Esophagus muscularis mucosa (tissue), 4 donors: ENCODE measurements at regions not wholly inside any gene's neighbourhood (a gene's known extent, or its start where the extent isn't known, plus 50 kb on each side); places are given as distances from the start of the nearest gene placed in this dataset.

Source experiments
- DNase-seq: peaks from one replicate; pipeline ENCODE4 v3.0.0-alpha.2; 2017; ENCODE audit errors: extremely low spot score
- H3K27ac ChIP-seq, 4 donors: fragments of 200-600 bp; sonication (generic); replicated peaks in 1 of 4; 1 replicate in 3 of 4; 2 replicates in 1 of 4; pipeline ENCODE4 v1.5.1; 2016 to 2019; ENCODE audit warnings: mild to moderate bottlenecking in 1 of 4
- H3K27me3 ChIP-seq, 4 donors: fragments of 200-600 bp; sonication (generic); one replicate each; pipeline versions ENCODE4 v1.5.1 to v1.6.0; 2016 to 2019
- H3K36me3 ChIP-seq, 4 donors: fragments of 200-600 bp; sonication (generic); one replicate each; pipeline ENCODE4 v1.5.1; 2016 to 2019
- H3K4me1 ChIP-seq, 4 donors: fragments of 200-600 bp; sonication (generic); one replicate each; pipeline ENCODE4 v1.5.1; 2016 to 2019
- H3K4me3 ChIP-seq, 4 donors: fragments of 200-600 bp; sonication (generic); 1 replicate in 2 of 4; 2 replicates in 2 of 4; pipeline ENCODE4 v1.5.1; 2016 to 2019; ENCODE audit warnings: mild to moderate bottlenecking in 4 of 4, moderate library complexity in 1 of 4
- H3K9me3 ChIP-seq, 4 donors: fragments of 200-600 bp; sonication (generic); 1 replicate in 3 of 4; 2 replicates in 1 of 4; pipeline ENCODE4 v1.5.1; 2016 to 2019
- CTCF ChIP-seq, 3 experiments: fragments of 200-600 bp in 2 of 3; fragments of 450-650 bp in 1 of 3; sonication (generic) in 2 of 3; IDR thresholded peaks; one replicate each; pipeline ENCODE4 v1.5.1; 2017 to 2019; ENCODE audit warnings: antibody characterized with exemption in 3 of 3, mild to moderate bottlenecking in 2 of 3, moderate library complexity in 1 of 3
- EP300 ChIP-seq: sonication (generic); formaldehyde crosslinking; IDR thresholded peaks from one replicate; pipeline ENCODE4 v1.6.1; 2017; ENCODE audit warnings: antibody characterized with exemption
- POLR2A ChIP-seq: fragments of 450-650 bp; IDR thresholded peaks from one replicate; pipeline ENCODE4 v1.6.1; 2017; ENCODE audit warnings: antibody characterized with exemption, moderate library complexity, mild to moderate bottlenecking, low read depth
- POLR2AphosphoS5 ChIP-seq, 2 donors: sonication (generic); formaldehyde crosslinking; IDR thresholded peaks; one replicate each; pipeline ENCODE4 v1.6.1; 2017; ENCODE audit warnings: antibody characterized with exemption in 2 of 2
- WGBS: methylation state at CpG from one replicate; pipeline ENCODE4 v1.1.5; 2018; 5-methylcytosine and 5-hydroxymethylcytosine counted together
- intact Hi-C: fragments of 100-400 bp; cut with DNase I; formaldehyde crosslinking; loops from one replicate; pipeline ENCODE4 v1.15.1; 2023

- DNase-seq, result no peak
- intact Hi-C loops, result no loop called here
- H3K27ac ChIP-seq, result no peak overlapping the region
- TF ChIP-seq EP300, result no peak
- TF ChIP-seq POLR2AphosphoS5 (IDR thresholded peaks at IDR 0.05), result no peak
- TF ChIP-seq CTCF (IDR thresholded peaks at IDR 0.05), result no peak
- no peaks in the 10 kb centered on the region for H3K4me1 ChIP-seq
- no peaks in the 10 kb centered on the region for H3K9me3 ChIP-seq
- H3K27me3 ChIP-seq, result no peaks in the 10 kb centered on the region
- 85% methylated on average over 6 of the region's 6 CpGs for WGBS
- H3K36me3 ChIP-seq, result no peaks in the 10 kb centered on the region
- H3K4me3 ChIP-seq, result no peak overlapping the region
Observed at GRCh38 chr13:39968646-39969475, 313.4 kb downstream of the COG6 start.

GRCh38 chr13:39970177-39970846 lies 314.9 kb downstream of the COG6 start:
- 82% methylated on average over 6 of the region's 6 CpGs for WGBS
- Histone ChIP-seq H3K4me3 (no peak overlapping the region), H3K36me3 (no peaks in the 10 kb centered on the region), H3K9me3 (no peaks in the 10 kb centered on the region), H3K27ac (no peak overlapping the region), H3K27me3 (no peaks in the 10 kb centered on the region), H3K4me1 (no peaks in the 10 kb centered on the region)
- TF ChIP-seq EP300 (no peak), POLR2A (no peak), POLR2AphosphoS5 (IDR thresholded peaks at IDR 0.05) (no peak), CTCF (IDR thresholded peaks at IDR 0.05) (no peak)
- DNase-seq, result no peak
- intact Hi-C loops, result no loop called here

- H3K4me3 ChIP-seq, result no peak overlapping the region
- H3K27ac ChIP-seq, result no peak overlapping the region
- no peaks in the 10 kb centered on the region for H3K4me1 ChIP-seq
- H3K36me3 ChIP-seq, result no peaks in the 10 kb centered on the region
- H3K27me3 ChIP-seq, result no peaks in the 10 kb centered on the region
- no peak for TF ChIP-seq CTCF (IDR thresholded peaks at IDR 0.05)
- no peak for TF ChIP-seq EP300
- no peak for TF ChIP-seq POLR2A
- no peak for TF ChIP-seq POLR2AphosphoS5 (IDR thresholded peaks at IDR 0.05)
- H3K9me3 ChIP-seq, result no peaks in the 10 kb centered on the region
- intact Hi-C loops, result no loop called here
- no peak for DNase-seq
- WGBS, result 98% methylated on average over 3 of the region's 3 CpGs
Observed at GRCh38 chr13:39971526-39971925, 316.1 kb downstream of the COG6 start.

- no peak for DNase-seq
- intact Hi-C loops, result no loop called here
- 90% methylated on average over 6 of the region's 6 CpGs for WGBS
- Histone ChIP-seq H3K4me1 (no peaks in the 10 kb centered on the region), H3K27ac (no peak overlapping the region), H3K9me3 (no peaks in the 10 kb centered on the region), H3K27me3 (no peaks in the 10 kb centered on the region), H3K4me3 (no peak overlapping the region), H3K36me3 (no peaks in the 10 kb centered on the region)
- TF ChIP-seq CTCF (IDR thresholded peaks at IDR 0.05), result no peak
- TF ChIP-seq EP300, result no peak
- no peak for TF ChIP-seq POLR2AphosphoS5 (IDR thresholded peaks at IDR 0.05)
- TF ChIP-seq POLR2A, result no peak
Observed at GRCh38 chr13:39976481-39976880, 321.0 kb downstream of the COG6 start.
